Ishikawa (cell line): ENCODE measurements at regions not wholly inside any gene's neighbourhood (a gene's known extent, or its start where the extent isn't known, plus 50 kb on each side); places are given as distances from the start of the nearest gene placed in this dataset.

Experiments used
- CEBPB ChIP-seq: IDR thresholded peaks from 2 replicates; pipeline ENCODE4 v1.6.1; 2012
- CREB1 ChIP-seq: IDR thresholded peaks from 2 replicates; pipeline ENCODE4 v1.6.1; 2012; ENCODE audit warnings: low read depth
- EGR1 ChIP-seq: IDR thresholded peaks from 2 replicates; pipeline ENCODE4 v1.6.1; 2012
- EP300 ChIP-seq: IDR thresholded peaks from 2 replicates; pipeline ENCODE4 v1.6.1; 2012; ENCODE audit warnings: borderline replicate concordance
- FOXM1 ChIP-seq: IDR thresholded peaks from 2 replicates; pipeline ENCODE4 v1.6.1; 2012; ENCODE audit warnings: low read depth, borderline replicate concordance
- NFIC ChIP-seq: IDR thresholded peaks from 2 replicates; pipeline ENCODE4 v1.6.1; 2012
- RAD21 ChIP-seq: IDR thresholded peaks from 2 replicates; pipeline ENCODE4 v1.6.1; 2012; ENCODE audit warnings: low read depth
- TAF1 ChIP-seq: IDR thresholded peaks from 2 replicates; pipeline ENCODE4 v1.6.1; 2012; ENCODE audit warnings: low read depth, mild to moderate bottlenecking
- TCF12 ChIP-seq: IDR thresholded peaks from 2 replicates; pipeline ENCODE4 v1.6.1; 2012; ENCODE audit warnings: low read depth
- TEAD4 ChIP-seq: IDR thresholded peaks from 2 replicates; pipeline ENCODE4 v1.6.1; 2012
- YY1 ChIP-seq: IDR thresholded peaks from 2 replicates; pipeline ENCODE4 v1.6.1; 2012; ENCODE audit warnings: low read depth
- ZBTB7A ChIP-seq: IDR thresholded peaks from 2 replicates; pipeline ENCODE4 v1.6.1; 2012; ENCODE audit warnings: low read depth
- TF ChIP-seq, protein P1 (sequence below): IDR thresholded peaks from 2 replicates; pipeline ENCODE4 v1.6.1; 2012; ENCODE audit warnings: low read depth, mild to moderate bottlenecking
- TF ChIP-seq, protein P2 (sequence below): IDR thresholded peaks from 2 replicates; pipeline ENCODE4 v1.6.1; 2012
- TF ChIP-seq, protein P3 (sequence below): IDR thresholded peaks from 2 replicates; pipeline ENCODE4 v1.6.1; 2012

DNA sequence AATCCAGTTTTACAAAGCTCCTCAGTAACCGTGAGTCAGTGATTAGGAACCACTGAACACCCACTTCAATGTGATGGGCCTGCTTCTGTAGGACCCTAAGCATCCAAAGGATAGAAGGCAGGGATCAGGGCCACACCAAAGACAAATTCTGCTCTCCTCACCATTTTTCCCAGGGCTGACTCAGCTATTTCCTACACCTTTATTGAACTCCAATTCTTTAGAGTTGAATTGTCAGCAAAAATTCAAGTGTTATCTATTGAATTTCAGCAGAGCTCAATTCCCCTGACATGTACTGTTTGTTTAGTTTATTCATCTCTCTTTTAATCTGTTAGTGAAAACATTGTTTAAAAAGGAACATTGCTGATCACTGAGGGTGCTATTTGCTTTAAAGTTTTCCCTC is 457.7 kb upstream of the TMPO start:
- TF ChIP-seq NFIC (no peak), FOXM1 (no peak), TAF1 (no peak), RAD21 (no peak), ZBTB7A (no peak), TCF12 (no peak), CEBPB (no peak), EGR1 (no peak), EP300 (no peak), YY1 (no peak), CREB1 (no peak), TEAD4 (no peak)
- TF ChIP-seq, protein P1, sequence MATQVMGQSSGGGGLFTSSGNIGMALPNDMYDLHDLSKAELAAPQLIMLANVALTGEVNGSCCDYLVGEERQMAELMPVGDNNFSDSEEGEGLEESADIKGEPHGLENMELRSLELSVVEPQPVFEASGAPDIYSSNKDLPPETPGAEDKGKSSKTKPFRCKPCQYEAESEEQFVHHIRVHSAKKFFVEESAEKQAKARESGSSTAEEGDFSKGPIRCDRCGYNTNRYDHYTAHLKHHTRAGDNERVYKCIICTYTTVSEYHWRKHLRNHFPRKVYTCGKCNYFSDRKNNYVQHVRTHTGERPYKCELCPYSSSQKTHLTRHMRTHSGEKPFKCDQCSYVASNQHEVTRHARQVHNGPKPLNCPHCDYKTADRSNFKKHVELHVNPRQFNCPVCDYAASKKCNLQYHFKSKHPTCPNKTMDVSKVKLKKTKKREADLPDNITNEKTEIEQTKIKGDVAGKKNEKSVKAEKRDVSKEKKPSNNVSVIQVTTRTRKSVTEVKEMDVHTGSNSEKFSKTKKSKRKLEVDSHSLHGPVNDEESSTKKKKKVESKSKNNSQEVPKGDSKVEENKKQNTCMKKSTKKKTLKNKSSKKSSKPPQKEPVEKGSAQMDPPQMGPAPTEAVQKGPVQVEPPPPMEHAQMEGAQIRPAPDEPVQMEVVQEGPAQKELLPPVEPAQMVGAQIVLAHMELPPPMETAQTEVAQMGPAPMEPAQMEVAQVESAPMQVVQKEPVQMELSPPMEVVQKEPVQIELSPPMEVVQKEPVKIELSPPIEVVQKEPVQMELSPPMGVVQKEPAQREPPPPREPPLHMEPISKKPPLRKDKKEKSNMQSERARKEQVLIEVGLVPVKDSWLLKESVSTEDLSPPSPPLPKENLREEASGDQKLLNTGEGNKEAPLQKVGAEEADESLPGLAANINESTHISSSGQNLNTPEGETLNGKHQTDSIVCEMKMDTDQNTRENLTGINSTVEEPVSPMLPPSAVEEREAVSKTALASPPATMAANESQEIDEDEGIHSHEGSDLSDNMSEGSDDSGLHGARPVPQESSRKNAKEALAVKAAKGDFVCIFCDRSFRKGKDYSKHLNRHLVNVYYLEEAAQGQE = no peak
- TF ChIP-seq, protein P2, sequence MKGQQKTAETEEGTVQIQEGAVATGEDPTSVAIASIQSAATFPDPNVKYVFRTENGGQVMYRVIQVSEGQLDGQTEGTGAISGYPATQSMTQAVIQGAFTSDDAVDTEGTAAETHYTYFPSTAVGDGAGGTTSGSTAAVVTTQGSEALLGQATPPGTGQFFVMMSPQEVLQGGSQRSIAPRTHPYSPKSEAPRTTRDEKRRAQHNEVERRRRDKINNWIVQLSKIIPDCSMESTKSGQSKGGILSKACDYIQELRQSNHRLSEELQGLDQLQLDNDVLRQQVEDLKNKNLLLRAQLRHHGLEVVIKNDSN = no peak
- TF ChIP-seq, protein P3, sequence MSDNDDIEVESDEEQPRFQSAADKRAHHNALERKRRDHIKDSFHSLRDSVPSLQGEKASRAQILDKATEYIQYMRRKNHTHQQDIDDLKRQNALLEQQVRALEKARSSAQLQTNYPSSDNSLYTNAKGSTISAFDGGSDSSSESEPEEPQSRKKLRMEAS = no peak

DNA sequence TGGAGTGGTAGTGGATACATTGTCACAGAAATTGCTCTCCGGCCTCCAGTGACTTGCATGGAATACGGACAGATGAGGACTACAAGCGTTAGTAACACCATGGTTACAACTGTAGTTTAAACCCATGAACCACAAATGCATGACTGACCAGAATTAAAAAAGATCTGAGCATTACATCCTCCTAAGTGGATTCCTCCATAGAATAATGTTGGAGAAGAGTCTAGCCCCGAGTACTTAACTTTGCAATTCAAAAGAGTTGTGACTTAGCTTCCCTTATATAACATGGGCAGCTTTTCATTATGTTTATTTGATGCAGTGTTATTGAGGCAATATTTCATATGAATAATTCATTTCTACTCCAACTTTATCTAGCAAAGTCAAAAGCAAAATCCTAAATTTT is 457.2 kb upstream of the TMPO start:
- TF ChIP-seq TEAD4 (no peak), RAD21 (no peak), CREB1 (no peak), YY1 (no peak), TCF12 (no peak)
- TF ChIP-seq, protein P3 = no peak

DNA sequence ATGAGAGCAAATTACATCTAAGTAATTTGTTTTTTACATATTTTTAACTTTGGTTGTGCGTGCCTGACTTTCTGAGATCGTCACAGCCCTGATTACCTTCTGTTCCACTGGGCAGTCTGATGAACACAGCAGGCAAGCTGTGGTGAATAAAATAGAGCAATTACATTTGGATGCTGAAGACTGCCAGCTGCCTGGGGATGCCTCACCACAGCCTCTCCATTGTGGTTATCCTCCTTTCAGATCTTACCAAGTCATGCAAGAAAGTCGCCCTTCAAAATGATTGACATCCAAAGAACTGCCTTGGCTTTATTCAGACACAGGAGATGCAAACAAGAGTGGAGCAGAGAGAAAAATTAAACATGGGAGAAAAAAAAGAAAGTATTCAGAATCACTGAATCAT is 456.6 kb upstream of the TMPO start:
- TF ChIP-seq NFIC = no peak
- TF ChIP-seq RAD21 = no peak
- TF ChIP-seq, protein P3 = no peak
- no peak for TF ChIP-seq CEBPB
- TF ChIP-seq CREB1 = no peak
- no peak for TF ChIP-seq TAF1
- TF ChIP-seq ZBTB7A = no peak
- TF ChIP-seq, protein P2 = no peak
- no peak for TF ChIP-seq EP300
- TF ChIP-seq YY1 = no peak
- TF ChIP-seq TCF12 = no peak
- no peak for TF ChIP-seq FOXM1
- no peak for TF ChIP-seq EGR1
- TF ChIP-seq TEAD4 = no peak
- TF ChIP-seq, protein P1 = no peak

DNA sequence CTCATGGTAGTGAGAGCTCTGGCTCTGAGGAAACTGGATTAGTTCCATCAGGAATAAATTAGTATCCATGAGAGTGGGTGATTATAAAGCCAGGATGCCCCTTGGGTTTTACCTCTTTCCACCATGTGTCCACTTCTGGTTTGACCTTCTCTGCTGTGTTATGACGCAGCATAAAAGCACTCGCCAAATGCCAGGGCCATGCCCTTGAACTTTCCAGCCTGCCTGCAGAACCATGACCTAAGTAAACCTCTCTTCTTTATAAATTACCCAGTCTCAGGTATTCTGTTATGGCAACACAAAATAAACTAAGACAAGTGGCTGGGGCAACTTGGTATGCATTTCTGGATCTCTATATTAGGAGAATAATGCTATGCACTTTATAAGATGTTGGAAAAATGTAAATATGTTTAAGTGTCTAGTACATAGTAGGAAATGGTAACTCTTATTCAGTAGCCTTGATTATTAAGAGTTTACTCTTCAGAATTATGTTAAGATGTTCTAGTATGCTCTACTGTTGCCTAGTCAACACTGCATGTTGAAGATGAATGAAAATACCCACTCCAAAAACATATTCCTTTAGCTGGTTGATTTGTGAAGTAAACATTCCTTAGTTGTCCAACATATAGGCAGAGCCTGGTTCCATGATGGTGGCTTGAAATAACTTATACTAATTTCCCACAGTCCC is 455.6 kb upstream of the TMPO start:
- no peak for TF ChIP-seq TEAD4
- no peak for TF ChIP-seq TCF12
- TF ChIP-seq CEBPB = no peak
- no peak for TF ChIP-seq NFIC
- TF ChIP-seq RAD21 = no peak
- no peak for TF ChIP-seq TAF1

DNA sequence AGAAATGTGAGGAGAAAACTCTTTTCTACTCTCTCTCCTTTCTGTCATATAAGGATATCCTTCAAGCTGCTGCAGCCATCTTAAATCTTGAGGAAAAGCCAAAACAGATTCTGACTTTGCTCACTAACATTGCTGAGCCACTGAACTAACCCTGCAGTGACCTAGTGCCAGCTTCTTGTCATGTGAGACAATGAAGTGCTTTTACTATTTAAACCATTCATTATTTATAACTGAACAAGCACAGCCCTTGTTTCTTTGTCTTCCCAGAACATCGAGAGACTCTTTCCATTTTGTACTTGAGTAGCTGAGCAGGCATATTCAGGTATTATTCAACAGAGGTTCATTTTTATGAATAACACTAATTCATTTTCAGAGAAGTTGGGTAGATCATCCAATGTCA is 455.0 kb upstream of the TMPO start:
- TF ChIP-seq CEBPB (no peak), TAF1 (no peak), EP300 (no peak), YY1 (no peak), TEAD4 (no peak)
- TF ChIP-seq, protein P3 = no peak
